Left lung (tissue), 4 donors: ENCODE measurements at regions not wholly inside any gene's neighbourhood (a gene's known extent, or its start where the extent isn't known, plus 50 kb on each side); places are given as distances from the start of the nearest gene placed in this dataset.

Source experiments
- ATAC-seq: fragments of 200-7000 bp; cut with Tn5 transposase; one replicate; pipeline ENCODE4 v1.9.1; 2020; ENCODE audit warnings: moderate library complexity
- DNase-seq, 4 donors: peaks; one replicate each; pipeline ENCODE4 v3.0.0-alpha.2; 2013 to 2020
- H3K27ac ChIP-seq, 2 donors: fragments of 200-600 bp; sonication (generic) in 1 of 2; one replicate each; pipeline versions ENCODE4 v1.5.0 to v1.8.0; 2020 to 2021
- H3K27me3 ChIP-seq, 2 donors: fragments of 200-600 bp; sonication (generic) in 1 of 2; one replicate each; pipeline versions ENCODE4 v1.5.0 to v1.8.0; 2020 to 2021
- H3K36me3 ChIP-seq, 2 donors: fragments of 200-600 bp; sonication (generic) in 1 of 2; one replicate each; pipeline versions ENCODE4 v1.5.0 to v1.8.0; 2020 to 2021
- H3K4me1 ChIP-seq, 2 donors: fragments of 200-600 bp; one replicate each; pipeline ENCODE4 v1.8.0; 2021
- H3K4me3 ChIP-seq, 2 donors: fragments of 200-600 bp; sonication (generic) in 1 of 2; one replicate each; pipeline versions ENCODE4 v1.5.0 to v1.8.0; 2020 to 2021; ENCODE audit warnings: mild to moderate bottlenecking in 1 of 2
- H3K9me3 ChIP-seq, 2 donors: fragments of 200-600 bp; sonication (generic) in 1 of 2; one replicate each; pipeline versions ENCODE4 v1.5.0 to v1.8.0; 2020 to 2021
- intact Hi-C, 2 donors: fragments of 100-400 bp; cut with DNase I; formaldehyde crosslinking; loops; one replicate each; pipeline versions ENCODE4 v1.11.2 to v1.14.2; 2022
- TF ChIP-seq, protein P1 (sequence below), 2 donors: fragments of 200-600 bp; sonication (generic) in 1 of 2; IDR thresholded peaks; one replicate each; pipeline versions ENCODE4 v1.5.0 to v1.8.0; 2021; ENCODE audit warnings: antibody characterized with exemption in 2 of 2
- donor health status: DM: no; HTN: yes; CAD: no.
- donor health status: DM: no; HTN: no; CAD: no.

- Histone ChIP-seq H3K4me1 (no peaks in the 10 kb centered on the region), H3K27ac (no peak overlapping the region), H3K4me3 (no peak overlapping the region), H3K9me3 (no peaks in the 10 kb centered on the region), H3K27me3 (peaks cover 0 to 58% of the 10 kb centered on the region in 2 donors), H3K36me3 (no peaks in the 10 kb centered on the region)
- no peak for DNase-seq
- intact Hi-C loops: no loop called here
- TF ChIP-seq, protein P1, sequence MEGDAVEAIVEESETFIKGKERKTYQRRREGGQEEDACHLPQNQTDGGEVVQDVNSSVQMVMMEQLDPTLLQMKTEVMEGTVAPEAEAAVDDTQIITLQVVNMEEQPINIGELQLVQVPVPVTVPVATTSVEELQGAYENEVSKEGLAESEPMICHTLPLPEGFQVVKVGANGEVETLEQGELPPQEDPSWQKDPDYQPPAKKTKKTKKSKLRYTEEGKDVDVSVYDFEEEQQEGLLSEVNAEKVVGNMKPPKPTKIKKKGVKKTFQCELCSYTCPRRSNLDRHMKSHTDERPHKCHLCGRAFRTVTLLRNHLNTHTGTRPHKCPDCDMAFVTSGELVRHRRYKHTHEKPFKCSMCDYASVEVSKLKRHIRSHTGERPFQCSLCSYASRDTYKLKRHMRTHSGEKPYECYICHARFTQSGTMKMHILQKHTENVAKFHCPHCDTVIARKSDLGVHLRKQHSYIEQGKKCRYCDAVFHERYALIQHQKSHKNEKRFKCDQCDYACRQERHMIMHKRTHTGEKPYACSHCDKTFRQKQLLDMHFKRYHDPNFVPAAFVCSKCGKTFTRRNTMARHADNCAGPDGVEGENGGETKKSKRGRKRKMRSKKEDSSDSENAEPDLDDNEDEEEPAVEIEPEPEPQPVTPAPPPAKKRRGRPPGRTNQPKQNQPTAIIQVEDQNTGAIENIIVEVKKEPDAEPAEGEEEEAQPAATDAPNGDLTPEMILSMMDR (IDR thresholded peaks at IDR 0.05): no peak
- ATAC-seq: no peak
Observed at GRCh38 chr17:79433379-79433778, 177.5 kb downstream of the RBFOX3 start.

DNA sequence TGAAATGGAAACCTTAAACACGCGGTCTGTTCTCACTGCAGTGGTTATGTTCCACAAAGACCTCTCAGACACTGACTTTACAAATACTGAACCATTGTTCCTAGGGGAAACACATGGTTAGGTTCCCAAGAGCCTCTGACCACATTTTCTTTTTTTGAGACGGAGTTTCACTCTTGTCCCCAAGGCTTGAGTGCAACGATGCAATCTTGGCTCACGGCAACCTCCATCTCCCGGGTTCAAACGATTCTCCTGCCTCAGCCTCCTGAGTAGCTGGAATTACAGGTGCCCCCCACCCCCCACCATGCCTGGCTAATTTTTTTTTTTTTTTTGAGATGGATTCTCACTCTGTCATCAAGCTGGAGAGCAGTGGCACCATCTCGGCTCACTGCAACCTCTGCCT lies 179.7 kb downstream of the RBFOX3 start:
- no peak for ATAC-seq
- Histone ChIP-seq H3K4me1 (no peaks in the 10 kb centered on the region), H3K27me3 (peaks cover 0 to 61% of the 10 kb centered on the region in 2 donors), H3K36me3 (no peaks in the 10 kb centered on the region), H3K27ac (no peak overlapping the region), H3K9me3 (no peaks in the 10 kb centered on the region), H3K4me3 (no peak overlapping the region)
- intact Hi-C loops: no loop called here
- TF ChIP-seq, protein P1 (IDR thresholded peaks at IDR 0.05): no peak
- no peak for DNase-seq

- Histone ChIP-seq H3K4me1 (no peaks in the 10 kb centered on the region), H3K27ac (no peak overlapping the region), H3K36me3 (no peaks in the 10 kb centered on the region), H3K9me3 (no peaks in the 10 kb centered on the region), H3K27me3 (peaks cover 0 to 59% of the 10 kb centered on the region in 2 donors), H3K4me3 (no peak overlapping the region)
- peak in 1 of 4 donors; percentile 69 for DNase-seq
- ATAC-seq: no peak
- intact Hi-C loops: no loop called here
- TF ChIP-seq, protein P1 (IDR thresholded peaks at IDR 0.05): no peak
Observed at GRCh38 chr17:79429864-79430494, 180.9 kb downstream of the RBFOX3 start.

DNA sequence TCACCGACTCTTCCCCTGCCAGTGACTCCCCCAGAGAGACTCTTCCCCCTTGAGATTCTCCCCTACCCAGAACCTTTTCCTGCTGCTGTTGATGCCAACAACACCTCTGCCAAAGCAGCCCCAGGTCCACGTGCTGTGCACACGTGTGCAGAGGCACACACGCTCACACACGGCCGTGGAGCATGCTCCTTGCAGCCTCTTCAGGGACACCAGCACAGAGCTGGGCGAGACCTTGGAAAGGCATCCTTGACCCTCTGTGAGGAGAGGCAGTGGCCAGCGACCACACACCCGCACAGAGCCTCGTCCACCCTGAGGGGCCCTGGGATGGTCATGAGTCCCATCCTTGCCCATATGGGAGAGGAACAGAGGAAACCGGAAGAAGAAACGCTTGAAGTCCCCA lies 181.9 kb downstream of the RBFOX3 start:
- Histone ChIP-seq H3K27me3 (peaks cover 0 to 69% of the 10 kb centered on the region in 2 donors), H3K36me3 (no peaks in the 10 kb centered on the region), H3K9me3 (no peaks in the 10 kb centered on the region), H3K4me3 (no peak overlapping the region), H3K4me1 (no peaks in the 10 kb centered on the region), H3K27ac (no peak overlapping the region)
- DNase-seq (peak in 1 of 4 donors; percentile 60), ATAC-seq (no peak)
- intact Hi-C loops: no loop called here
- TF ChIP-seq, protein P1 (IDR thresholded peaks at IDR 0.05): no peak

DNA sequence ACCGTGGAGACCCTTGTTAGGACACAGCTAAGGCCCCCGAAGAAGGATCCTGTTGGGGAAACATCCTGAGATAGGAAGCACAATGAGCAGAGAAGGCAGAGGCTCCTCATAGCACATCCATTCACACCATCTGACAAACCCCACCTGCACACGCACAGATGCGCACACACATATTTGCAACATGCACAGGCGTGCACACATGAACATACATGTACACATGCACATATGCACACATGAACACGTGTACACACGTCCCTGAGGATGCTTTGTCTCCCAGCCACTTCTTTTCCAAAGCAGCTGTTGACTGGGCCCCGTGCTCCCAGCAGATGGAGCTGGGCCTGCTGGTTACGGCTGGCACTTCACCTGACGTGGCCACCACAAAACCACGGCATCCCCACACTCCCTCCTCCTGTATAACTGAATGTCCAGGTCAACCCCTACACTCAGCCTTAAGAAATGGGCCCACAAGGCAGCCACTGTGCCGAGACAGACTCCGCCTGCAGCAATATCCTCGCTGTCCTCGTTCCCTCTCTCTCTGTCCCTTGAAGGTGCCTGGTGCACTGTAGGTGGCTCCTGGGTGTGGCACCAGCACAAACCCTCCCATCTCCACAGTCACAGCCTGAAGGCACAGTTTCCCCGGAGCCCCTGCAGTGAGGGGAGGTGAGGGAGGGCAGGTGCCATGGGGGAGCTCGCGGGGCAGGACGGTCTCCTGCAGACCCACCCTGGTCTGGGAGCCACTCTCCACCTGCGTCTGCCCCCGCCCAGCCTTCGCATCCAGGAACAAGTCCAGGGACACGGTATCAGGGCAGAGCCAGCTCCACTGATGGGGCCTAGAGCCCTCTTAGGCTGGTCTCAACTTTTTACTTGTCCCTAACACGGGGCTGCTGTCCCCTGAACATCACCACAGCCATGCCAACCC lies 183.0 kb downstream of the RBFOX3 start:
- DNase-seq: peak in 1 of 4 donors; percentile 41
- no peak for ATAC-seq

More for the DNA sequence above, 183.0 kb downstream of the RBFOX3 start:
- Histone ChIP-seq H3K4me3 (no peak overlapping the region), H3K27ac (no peak overlapping the region), H3K4me1 (no peaks in the 10 kb centered on the region), H3K36me3 (no peaks in the 10 kb centered on the region), H3K27me3 (peaks cover 0 to 75% of the 10 kb centered on the region in 2 donors), H3K9me3 (no peaks in the 10 kb centered on the region)
- intact Hi-C loops: no loop called here
- TF ChIP-seq, protein P1 (IDR thresholded peaks at IDR 0.05): no peak
